PFSK-1 (cell line): ENCODE measurements at regions not wholly inside any gene's neighbourhood (a gene's known extent, or its start where the extent isn't known, plus 50 kb on each side); places are given as distances from the start of the nearest gene placed in this dataset.

Source experiments
- FOXP2 ChIP-seq: optimal IDR thresholded peaks from 2 replicates; pipeline ENCODE3; 2011; ENCODE audit warnings: borderline replicate concordance, control low read depth, inconsistent platforms; ENCODE audit not compliant: insufficient read depth; ENCODE audit errors: extremely low read length, extremely low read depth
- POLR2AphosphoS5 ChIP-seq: IDR thresholded peaks from 2 replicates; pipeline ENCODE4 v1.6.1; 2012; ENCODE audit warnings: low read depth, mild to moderate bottlenecking, control low read depth, low read length, moderate library complexity
- REST ChIP-seq, 2 experiments: IDR thresholded peaks; 2 replicates each; pipeline versions ENCODE4 v1.6.1 to v1.8.0; 2011 to 2012; ENCODE audit warnings: low read depth in 2 of 2, low read length in 2 of 2, control low read depth in 1 of 2, inconsistent platforms in 1 of 2, mild to moderate bottlenecking in 1 of 2, moderate library complexity in 1 of 2; ENCODE audit not compliant: insufficient read depth in 1 of 2
- SIN3A ChIP-seq: IDR thresholded peaks from 2 replicates; pipeline ENCODE4 v1.6.1; 2012; ENCODE audit warnings: mild to moderate bottlenecking, low read length, moderate library complexity, borderline replicate concordance; ENCODE audit not compliant: insufficient read depth
- TAF1 ChIP-seq: IDR thresholded peaks from 2 replicates; pipeline ENCODE4 v1.6.1; 2012; ENCODE audit warnings: low read length, control low read depth, borderline replicate concordance; ENCODE audit not compliant: insufficient read depth

- no peak for TF ChIP-seq SIN3A
- no peak for TF ChIP-seq TAF1
- no peak for TF ChIP-seq POLR2AphosphoS5
- no peak for TF ChIP-seq REST (IDR thresholded peaks at IDR 0.05; ENCODE audit: insufficient read depth in 1 of 2, low read depth in 2 of 2, low read length in 2 of 2)
- TF ChIP-seq FOXP2, result no peak
These were observed 166.7 kb upstream of the RPS6KA3 start for GRCh38 chrX:20433388-20433775.

- TF ChIP-seq SIN3A (no peak), POLR2AphosphoS5 (no peak), FOXP2 (no peak), REST (IDR thresholded peaks at IDR 0.05; ENCODE audit: insufficient read depth in 1 of 2, low read depth in 2 of 2, low read length in 2 of 2) (no peak), TAF1 (no peak)
These were observed 166.2 kb upstream of the RPS6KA3 start for GRCh38 chrX:20432746-20433387.

GRCh38 chrX:20432048-20432447 lies 165.3 kb upstream of the RPS6KA3 start:
- no peak for TF ChIP-seq FOXP2

- TF ChIP-seq REST (IDR thresholded peaks at IDR 0.05; ENCODE audit: insufficient read depth in 1 of 2, low read depth in 2 of 2, low read length in 2 of 2) (no peak), POLR2AphosphoS5 (no peak), TAF1 (no peak), SIN3A (no peak), FOXP2 (no peak)
These were observed 164.8 kb upstream of the RPS6KA3 start for GRCh38 chrX:20431486-20431885.

- TF ChIP-seq REST (IDR thresholded peaks at IDR 0.05; ENCODE audit: insufficient read depth in 1 of 2, low read depth in 2 of 2, low read length in 2 of 2), result no peak
- no peak for TF ChIP-seq TAF1
- no peak for TF ChIP-seq SIN3A
- no peak for TF ChIP-seq POLR2AphosphoS5
- no peak for TF ChIP-seq FOXP2
These were observed 160.6 kb upstream of the RPS6KA3 start for GRCh38 chrX:20427173-20427770.

GRCh38 chrX:20421697-20422096 lies 155.0 kb upstream of the RPS6KA3 start:
- TF ChIP-seq SIN3A (no peak), REST (IDR thresholded peaks at IDR 0.05; ENCODE audit: insufficient read depth in 1 of 2, low read depth in 2 of 2, low read length in 2 of 2) (no peak), FOXP2 (no peak)
